MM.1S (cell line): ENCODE measurements at regions not wholly inside any gene's neighbourhood (a gene's known extent, or its start where the extent isn't known, plus 50 kb on each side); places are given as distances from the start of the nearest gene placed in this dataset.

ENCODE experiments used
- DNase-seq: peaks from one replicate; pipeline ENCODE4 v3.0.0-alpha.2; 2015
- H2AFZ ChIP-seq: fragments of 300-600 bp; sonication (generic); 2 replicates; pipeline ENCODE4 v1.6.0; 2016; ENCODE audit warnings: antibody characterized with exemption, low read length
- H3F3A ChIP-seq: fragments of 300-600 bp; sonication (generic); 2 replicates; pipeline ENCODE4 v1.6.1; 2016; ENCODE audit warnings: mild to moderate bottlenecking, antibody characterized with exemption, low read length, moderate library complexity, mixed read lengths; ENCODE audit not compliant: insufficient read depth
- H3K27ac ChIP-seq: fragments of 300-600 bp; sonication (generic); 2 replicates; pipeline ENCODE4 v1.5.1; 2016; ENCODE audit warnings: mild to moderate bottlenecking, low read length
- H3K27me3 ChIP-seq: fragments of 300-600 bp; sonication (generic); replicated peaks from 2 replicates; pipeline ENCODE4 v1.6.0; 2016; ENCODE audit warnings: low read length; ENCODE audit not compliant: insufficient read depth
- H3K36me3 ChIP-seq: fragments of 300-600 bp; sonication (generic); replicated peaks from 2 replicates; pipeline ENCODE4 v1.6.1; 2016; ENCODE audit warnings: mild to moderate bottlenecking, low read length, mixed read lengths; ENCODE audit not compliant: insufficient read depth
- H3K4me1 ChIP-seq: fragments of 300-600 bp; sonication (generic); 2 replicates; pipeline ENCODE4 v1.6.1; 2016; ENCODE audit warnings: low read length, mixed read lengths
- H3K4me2 ChIP-seq: fragments of 300-600 bp; sonication (generic); 2 replicates; pipeline ENCODE4 v1.6.0; 2016; ENCODE audit warnings: low read depth, low read length
- H3K4me3 ChIP-seq: fragments of 300-600 bp; sonication (generic); 2 replicates; pipeline ENCODE4 v1.5.1; 2016; ENCODE audit warnings: low read length, mixed read lengths
- H3K79me2 ChIP-seq: fragments of 300-600 bp; sonication (generic); 2 replicates; pipeline ENCODE4 v1.6.1; 2016; ENCODE audit warnings: mixed run types, low read length, mixed read lengths
- H3K9ac ChIP-seq: fragments of 300-600 bp; sonication (generic); 2 replicates; pipeline ENCODE4 v1.6.1; 2016; ENCODE audit warnings: low read length, mixed read lengths
- H3K9me2 ChIP-seq: fragments of 300-600 bp; sonication (generic); replicated peaks from 2 replicates; pipeline ENCODE4 v1.6.1; 2016; ENCODE audit warnings: mild to moderate bottlenecking, low read length, mixed read lengths; ENCODE audit not compliant: insufficient read depth
- H3K9me3 ChIP-seq: fragments of 300-600 bp; sonication (generic); replicated peaks from 2 replicates; pipeline ENCODE4 v1.6.1; 2016; ENCODE audit warnings: mild to moderate bottlenecking, low read length, mixed read lengths; ENCODE audit not compliant: insufficient read depth
- H4K20me1 ChIP-seq: fragments of 300-600 bp; sonication (generic); 2 replicates; pipeline ENCODE4 v1.6.1; 2016; ENCODE audit warnings: mild to moderate bottlenecking, low read length, moderate library complexity, mixed read lengths; ENCODE audit not compliant: insufficient read depth
- CTCF ChIP-seq: fragments of 300-600 bp; sonication (generic); IDR thresholded peaks from 2 replicates; pipeline ENCODE4 v1.5.1; 2016; ENCODE audit warnings: antibody characterized with exemption, low read length, mixed read lengths
- EZH2 ChIP-seq: fragments of 300-600 bp; sonication (generic); optimal IDR thresholded peaks from 2 replicates; pipeline ENCODE3; 2017; ENCODE audit warnings: low read depth, mild to moderate bottlenecking, antibody characterized with exemption, low read length, mixed read lengths
- EZH2phosphoT487 ChIP-seq: fragments of 300-600 bp; sonication (generic); IDR thresholded peaks from 2 replicates; pipeline ENCODE4 v1.6.1; 2018; ENCODE audit warnings: antibody characterized with exemption, low read length

- no peaks in the 10 kb centered on the region for H3K9me3 ChIP-seq
- H3K27me3 ChIP-seq = no peaks in the 10 kb centered on the region
- no peak overlapping the region for H3K4me3 ChIP-seq
- no peaks in the 10 kb centered on the region for H3K36me3 ChIP-seq
- no peak overlapping the region for H3K27ac ChIP-seq
- H2AFZ ChIP-seq = no peak overlapping the region
- no peaks in the 10 kb centered on the region for H3K9me2 ChIP-seq
- no peak for DNase-seq
- H3K4me1 ChIP-seq = no peaks in the 10 kb centered on the region
- no peak overlapping the region for H3K4me2 ChIP-seq
- no peak overlapping the region for H3K9ac ChIP-seq
- no peaks in the 10 kb centered on the region for H4K20me1 ChIP-seq
- TF ChIP-seq EZH2phosphoT487 (no peak), EZH2 (no peak), CTCF (no peak)
- no peaks in the 10 kb centered on the region for H3F3A ChIP-seq
- no peaks in the 10 kb centered on the region for H3K79me2 ChIP-seq
Observed at GRCh38 chr10:128534686-128535085, 408.5 kb upstream of the MKI67 start.

- H3K4me2 ChIP-seq = no peak overlapping the region
- H3K4me3 ChIP-seq = no peak overlapping the region
- H3K79me2 ChIP-seq = no peaks in the 10 kb centered on the region
- TF ChIP-seq EZH2 (no peak), CTCF (no peak)
- H3K9ac ChIP-seq = no peak overlapping the region
- H3K9me2 ChIP-seq = no peaks in the 10 kb centered on the region
- no peak overlapping the region for H3K27ac ChIP-seq
- no peak for DNase-seq
- H3K4me1 ChIP-seq = no peaks in the 10 kb centered on the region
- no peaks in the 10 kb centered on the region for H4K20me1 ChIP-seq
- H3K36me3 ChIP-seq = no peaks in the 10 kb centered on the region
- H3F3A ChIP-seq = no peaks in the 10 kb centered on the region
- no peak overlapping the region for H2AFZ ChIP-seq
- no peaks in the 10 kb centered on the region for H3K27me3 ChIP-seq
- no peaks in the 10 kb centered on the region for H3K9me3 ChIP-seq
Observed at GRCh38 chr10:128536259-128536658, 410.0 kb upstream of the MKI67 start.

GRCh38 chr10:128537834-128538330 lies 411.7 kb upstream of the MKI67 start:
- Histone ChIP-seq H3K27ac (no peak overlapping the region), H2AFZ (no peak overlapping the region), H4K20me1 (no peaks in the 10 kb centered on the region), H3K79me2 (no peaks in the 10 kb centered on the region), H3K9me3 (no peaks in the 10 kb centered on the region), H3F3A (no peaks in the 10 kb centered on the region), H3K27me3 (no peaks in the 10 kb centered on the region), H3K9ac (no peak overlapping the region), H3K4me2 (no peak overlapping the region), H3K36me3 (no peaks in the 10 kb centered on the region), H3K4me3 (no peak overlapping the region), H3K9me2 (no peaks in the 10 kb centered on the region), H3K4me1 (no peaks in the 10 kb centered on the region)
- no peak for DNase-seq
- TF ChIP-seq CTCF (no peak), EZH2 (no peak), EZH2phosphoT487 (no peak)
